ENCODE measurements at regions not wholly inside any gene's neighbourhood (a gene's known extent, or its start where the extent isn't known, plus 50 kb on each side); places are given as distances from the start of the nearest gene placed in this dataset.

GRCh38 chr7:79934727-79935126 lies 199.9 kb upstream of the GNAI1 start (continued):
- TF ChIP-seq, protein P1, sequence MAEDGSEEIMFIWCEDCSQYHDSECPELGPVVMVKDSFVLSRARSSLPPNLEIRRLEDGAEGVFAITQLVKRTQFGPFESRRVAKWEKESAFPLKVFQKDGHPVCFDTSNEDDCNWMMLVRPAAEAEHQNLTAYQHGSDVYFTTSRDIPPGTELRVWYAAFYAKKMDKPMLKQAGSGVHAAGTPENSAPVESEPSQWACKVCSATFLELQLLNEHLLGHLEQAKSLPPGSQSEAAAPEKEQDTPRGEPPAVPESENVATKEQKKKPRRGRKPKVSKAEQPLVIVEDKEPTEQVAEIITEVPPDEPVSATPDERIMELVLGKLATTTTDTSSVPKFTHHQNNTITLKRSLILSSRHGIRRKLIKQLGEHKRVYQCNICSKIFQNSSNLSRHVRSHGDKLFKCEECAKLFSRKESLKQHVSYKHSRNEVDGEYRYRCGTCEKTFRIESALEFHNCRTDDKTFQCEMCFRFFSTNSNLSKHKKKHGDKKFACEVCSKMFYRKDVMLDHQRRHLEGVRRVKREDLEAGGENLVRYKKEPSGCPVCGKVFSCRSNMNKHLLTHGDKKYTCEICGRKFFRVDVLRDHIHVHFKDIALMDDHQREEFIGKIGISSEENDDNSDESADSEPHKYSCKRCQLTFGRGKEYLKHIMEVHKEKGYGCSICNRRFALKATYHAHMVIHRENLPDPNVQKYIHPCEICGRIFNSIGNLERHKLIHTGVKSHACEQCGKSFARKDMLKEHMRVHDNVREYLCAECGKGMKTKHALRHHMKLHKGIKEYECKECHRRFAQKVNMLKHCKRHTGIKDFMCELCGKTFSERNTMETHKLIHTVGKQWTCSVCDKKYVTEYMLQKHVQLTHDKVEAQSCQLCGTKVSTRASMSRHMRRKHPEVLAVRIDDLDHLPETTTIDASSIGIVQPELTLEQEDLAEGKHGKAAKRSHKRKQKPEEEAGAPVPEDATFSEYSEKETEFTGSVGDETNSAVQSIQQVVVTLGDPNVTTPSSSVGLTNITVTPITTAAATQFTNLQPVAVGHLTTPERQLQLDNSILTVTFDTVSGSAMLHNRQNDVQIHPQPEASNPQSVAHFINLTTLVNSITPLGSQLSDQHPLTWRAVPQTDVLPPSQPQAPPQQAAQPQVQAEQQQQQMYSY (CRISPR knock-in tag; IDR thresholded peaks at IDR 0.05), result no peak
- TF ChIP-seq, protein P2, sequence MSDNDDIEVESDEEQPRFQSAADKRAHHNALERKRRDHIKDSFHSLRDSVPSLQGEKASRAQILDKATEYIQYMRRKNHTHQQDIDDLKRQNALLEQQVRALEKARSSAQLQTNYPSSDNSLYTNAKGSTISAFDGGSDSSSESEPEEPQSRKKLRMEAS (IDR thresholded peaks at IDR 0.05; ENCODE audit: low read depth, low read length), result no peak
- no peak for TF ChIP-seq E4F1 (IDR thresholded peaks at IDR 0.05; ENCODE audit: borderline replicate concordance, partially characterized antibody)
- TF ChIP-seq, protein P3, sequence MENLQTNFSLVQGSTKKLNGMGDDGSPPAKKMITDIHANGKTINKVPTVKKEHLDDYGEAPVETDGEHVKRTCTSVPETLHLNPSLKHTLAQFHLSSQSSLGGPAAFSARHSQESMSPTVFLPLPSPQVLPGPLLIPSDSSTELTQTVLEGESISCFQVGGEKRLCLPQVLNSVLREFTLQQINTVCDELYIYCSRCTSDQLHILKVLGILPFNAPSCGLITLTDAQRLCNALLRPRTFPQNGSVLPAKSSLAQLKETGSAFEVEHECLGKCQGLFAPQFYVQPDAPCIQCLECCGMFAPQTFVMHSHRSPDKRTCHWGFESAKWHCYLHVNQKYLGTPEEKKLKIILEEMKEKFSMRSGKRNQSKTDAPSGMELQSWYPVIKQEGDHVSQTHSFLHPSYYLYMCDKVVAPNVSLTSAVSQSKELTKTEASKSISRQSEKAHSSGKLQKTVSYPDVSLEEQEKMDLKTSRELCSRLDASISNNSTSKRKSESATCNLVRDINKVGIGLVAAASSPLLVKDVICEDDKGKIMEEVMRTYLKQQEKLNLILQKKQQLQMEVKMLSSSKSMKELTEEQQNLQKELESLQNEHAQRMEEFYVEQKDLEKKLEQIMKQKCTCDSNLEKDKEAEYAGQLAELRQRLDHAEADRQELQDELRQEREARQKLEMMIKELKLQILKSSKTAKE (IDR thresholded peaks at IDR 0.05; ENCODE audit: low read depth, poor library complexity, severe bottlenecking), result no peak
- TF ChIP-seq ZNF622 (IDR thresholded peaks at IDR 0.05), result no peak
